ENCODE measurements at regions not wholly inside any gene's neighbourhood (a gene's known extent, or its start where the extent isn't known, plus 50 kb on each side); places are given as distances from the start of the nearest gene placed in this dataset.

- Histone ChIP-seq H3K4me1 (no peaks in the 10 kb centered on the region), H3K36me3 (no peaks in the 10 kb centered on the region), H3K9me3 (no peaks in the 10 kb centered on the region), H3K4me3 (no peak overlapping the region), H3K27ac (no peak overlapping the region), H3K27me3 (no peaks in the 10 kb centered on the region)
- TF ChIP-seq POLR2AphosphoS5 (IDR thresholded peaks at IDR 0.05) (no peak), CTCF (IDR thresholded peaks at IDR 0.05) (no peak), EP300 (IDR thresholded peaks at IDR 0.05) (no peak), POLR2A (IDR thresholded peaks at IDR 0.05) (no peak)
- WGBS, 2 donors (ENCODE audit: low coverage in 1 of 2), result 72 to 81% methylated on average over 2 to 4 of the region's 4 CpGs
- ATAC-seq, result no peak
Observed at GRCh38 chr5:5542654-5543053, 120.2 kb downstream of the ICE1 start.

DNA sequence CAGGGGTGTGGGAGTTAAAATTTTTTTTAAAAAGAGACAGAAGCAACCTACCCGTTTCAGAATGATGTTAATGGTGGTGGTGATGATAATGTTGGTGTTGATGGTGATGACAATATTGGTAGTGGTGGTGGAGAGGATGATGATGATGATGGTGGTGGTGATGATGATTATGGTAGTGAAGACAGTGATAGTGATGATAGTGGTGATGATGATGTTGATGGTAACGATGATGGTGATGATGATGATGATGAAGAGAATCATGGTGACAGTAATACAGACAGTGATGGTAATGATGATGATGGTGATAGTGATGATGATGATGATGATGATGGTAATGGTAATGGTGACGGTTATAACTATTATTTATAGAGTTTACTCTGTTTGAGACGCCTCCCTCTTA is 117.6 kb downstream of the ICE1 start:
- Histone ChIP-seq H3K36me3 (no peaks in the 10 kb centered on the region), H3K4me3 (no peak overlapping the region), H3K4me1 (no peaks in the 10 kb centered on the region), H3K9me3 (no peaks in the 10 kb centered on the region), H3K27me3 (no peaks in the 10 kb centered on the region), H3K27ac (no peak overlapping the region)
- WGBS, 2 donors (ENCODE audit: low coverage in 1 of 2), result 59 to 71% methylated on average over 4 of the region's 4 CpGs
- ATAC-seq, result no peak
- TF ChIP-seq POLR2AphosphoS5 (IDR thresholded peaks at IDR 0.05) (no peak), EP300 (IDR thresholded peaks at IDR 0.05) (no peak), CTCF (IDR thresholded peaks at IDR 0.05) (no peak), POLR2A (IDR thresholded peaks at IDR 0.05) (no peak)

Measured in gastroesophageal sphincter (tissue), 4 donors.